Activated CD8-positive, alpha-beta T cell treated with anti-CD3 and anti-CD28 coated beads for 36 hours (primary cell): ENCODE measurements at regions not wholly inside any gene's neighbourhood (a gene's known extent, or its start where the extent isn't known, plus 50 kb on each side); places are given as distances from the start of the nearest gene placed in this dataset.

ENCODE experiments used
- ATAC-seq: fragments of 200-7000 bp; cut with Tn5 transposase; one replicate; pipeline ENCODE4 v1.10.0; 2021; ENCODE audit warnings: mild to moderate bottlenecking, moderate library complexity
- CTCF ChIA-PET: fragments of 350-600 bp; sonication (Branson Sonifier 250); formaldehyde crosslinking; loops from one replicate; lab custom pipeline; 2021; ENCODE audit warnings: antibody characterized with exemption; lab: Charles Lee
- POLR2A ChIA-PET: fragments of 350-600 bp; sonication (Branson Sonifier 250); formaldehyde crosslinking; loops from one replicate; lab custom pipeline; 2021; ENCODE audit warnings: antibody characterized with exemption; lab: Charles Lee
- DNase-seq: peaks from one replicate; pipeline ENCODE4 v3.0.0-alpha.2; 2020
- H3K27ac Mint-ChIP-seq: one replicate; pipeline ENCODE4 v1.8.0; 2021; ENCODE audit warnings: mild to moderate bottlenecking, mixed read lengths
- H3K27me3 Mint-ChIP-seq: one replicate; pipeline ENCODE4 v1.8.0; 2021; ENCODE audit warnings: mixed read lengths
- H3K36me3 Mint-ChIP-seq: one replicate; pipeline ENCODE4 v1.8.0; 2021; ENCODE audit warnings: low read depth, mixed read lengths
- H3K4me1 Mint-ChIP-seq: one replicate; pipeline ENCODE4 v1.8.0; 2021; ENCODE audit warnings: low read depth, mixed read lengths
- H3K4me3 Mint-ChIP-seq: one replicate; pipeline ENCODE4 v1.8.0; 2021; ENCODE audit warnings: mild to moderate bottlenecking, moderate library complexity, mixed read lengths
- H3K9me3 Mint-ChIP-seq: one replicate; pipeline ENCODE4 v1.8.0; 2021; ENCODE audit warnings: mixed read lengths
- intact Hi-C: fragments of 100-400 bp; cut with micrococcal nuclease; formaldehyde crosslinking; loops from one replicate; pipeline ENCODE4 v1.10.0; 2022
- TF ChIP-seq, protein P1 (sequence below): fragments of 200-600 bp; IDR thresholded peaks from one replicate; pipeline ENCODE4 v1.8.0; 2022; ENCODE audit warnings: antibody characterized with exemption, mild to moderate bottlenecking

DNA sequence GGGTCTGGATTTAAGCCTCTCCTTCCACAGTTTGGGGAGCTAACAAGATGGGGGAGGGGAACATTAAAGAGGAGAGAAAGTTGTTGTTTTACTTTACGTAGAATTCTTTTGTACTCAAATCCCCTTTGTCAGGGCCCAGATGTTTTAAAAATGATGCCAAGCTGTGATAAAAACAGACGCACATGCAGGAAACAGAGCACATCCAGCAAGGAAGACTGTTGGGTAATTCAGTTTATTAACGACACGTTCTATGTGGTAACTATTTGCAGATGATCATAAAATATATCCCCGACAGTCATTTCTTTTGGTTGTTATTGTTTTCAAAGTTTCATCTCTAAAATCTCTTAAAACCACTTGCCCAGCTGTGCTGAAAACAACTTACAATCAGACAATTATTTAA, 307.0 kb upstream of the PRDM1 start:
- ChIA-PET POLR2A (no interaction called here), CTCF (no interaction called here)
- intact Hi-C loops = no loop called here
- Mint-ChIP-seq H3K36me3 (no peaks in the 10 kb centered on the region), H3K4me1 (peaks cover 21% of the 10 kb centered on the region), H3K9me3 (peaks cover 10% of the 10 kb centered on the region), H3K27ac (no peak overlapping the region), H3K4me3 (no peak overlapping the region), H3K27me3 (no peaks in the 10 kb centered on the region)
- TF ChIP-seq, protein P1, sequence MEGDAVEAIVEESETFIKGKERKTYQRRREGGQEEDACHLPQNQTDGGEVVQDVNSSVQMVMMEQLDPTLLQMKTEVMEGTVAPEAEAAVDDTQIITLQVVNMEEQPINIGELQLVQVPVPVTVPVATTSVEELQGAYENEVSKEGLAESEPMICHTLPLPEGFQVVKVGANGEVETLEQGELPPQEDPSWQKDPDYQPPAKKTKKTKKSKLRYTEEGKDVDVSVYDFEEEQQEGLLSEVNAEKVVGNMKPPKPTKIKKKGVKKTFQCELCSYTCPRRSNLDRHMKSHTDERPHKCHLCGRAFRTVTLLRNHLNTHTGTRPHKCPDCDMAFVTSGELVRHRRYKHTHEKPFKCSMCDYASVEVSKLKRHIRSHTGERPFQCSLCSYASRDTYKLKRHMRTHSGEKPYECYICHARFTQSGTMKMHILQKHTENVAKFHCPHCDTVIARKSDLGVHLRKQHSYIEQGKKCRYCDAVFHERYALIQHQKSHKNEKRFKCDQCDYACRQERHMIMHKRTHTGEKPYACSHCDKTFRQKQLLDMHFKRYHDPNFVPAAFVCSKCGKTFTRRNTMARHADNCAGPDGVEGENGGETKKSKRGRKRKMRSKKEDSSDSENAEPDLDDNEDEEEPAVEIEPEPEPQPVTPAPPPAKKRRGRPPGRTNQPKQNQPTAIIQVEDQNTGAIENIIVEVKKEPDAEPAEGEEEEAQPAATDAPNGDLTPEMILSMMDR = no peak
- DNase-seq = no peak
- ATAC-seq = no peak

DNA sequence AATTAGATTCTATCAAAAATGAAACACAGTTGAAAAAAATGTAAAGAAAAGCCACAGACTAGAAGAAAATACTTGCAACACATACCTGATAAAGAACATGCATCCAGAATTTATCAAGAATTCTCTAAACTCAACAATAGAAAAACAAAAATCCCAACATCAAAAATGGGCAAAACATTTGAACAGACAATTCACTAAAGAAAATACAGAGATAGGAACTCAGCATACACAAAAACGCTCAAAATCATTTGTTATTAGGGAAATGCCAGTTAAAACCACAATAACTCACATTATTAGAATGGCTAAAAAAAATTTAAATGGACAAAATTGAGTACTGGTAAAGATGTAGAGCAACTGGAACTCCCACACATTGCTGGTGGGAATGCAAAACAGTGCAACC, 311.0 kb upstream of the PRDM1 start:
- no peak for DNase-seq
- H3K36me3 Mint-ChIP-seq = no peaks in the 10 kb centered on the region
- POLR2A ChIA-PET = no interaction called here
- TF ChIP-seq, protein P1 = no peak
- H3K9me3 Mint-ChIP-seq = peaks cover 10% of the 10 kb centered on the region
- no peak for ATAC-seq
- H3K4me1 Mint-ChIP-seq = peaks cover 4% of the 10 kb centered on the region
- no peak overlapping the region for H3K4me3 Mint-ChIP-seq
- CTCF ChIA-PET = interaction anchor here (1.3 to 1.4 kb wide), 2 partner anchors 9 to 19 kb away, joined by 3 to 4 read pairs; no protein-coding TSS in a partner anchor
- intact Hi-C loops = no loop called here
- H3K27ac Mint-ChIP-seq = no peak overlapping the region
- H3K27me3 Mint-ChIP-seq = no peaks in the 10 kb centered on the region

DNA sequence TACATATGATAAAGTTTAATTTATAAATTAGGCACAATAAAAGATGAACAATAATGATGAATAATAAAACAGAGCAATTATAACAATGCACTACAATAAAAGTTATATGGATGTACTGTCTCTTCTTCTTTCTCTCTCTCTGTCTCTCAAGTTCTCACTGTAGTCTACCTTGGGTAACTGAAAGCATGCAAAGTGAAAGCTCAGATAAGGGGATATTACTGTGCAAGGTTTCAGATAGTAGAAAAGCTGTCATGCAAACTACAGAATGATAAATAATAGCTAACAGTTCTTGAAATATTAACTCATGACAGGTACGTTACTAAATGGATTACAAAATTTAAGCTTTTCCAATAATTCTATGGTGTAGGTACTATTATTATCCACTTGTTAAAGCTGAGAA, 311.9 kb upstream of the PRDM1 start:
- Mint-ChIP-seq H3K27me3 (no peaks in the 10 kb centered on the region), H3K9me3 (peaks cover 10% of the 10 kb centered on the region), H3K36me3 (no peaks in the 10 kb centered on the region), H3K4me3 (no peak overlapping the region), H3K4me1 (peaks cover 4% of the 10 kb centered on the region), H3K27ac (no peak overlapping the region)
- DNase-seq (no peak), ATAC-seq (no peak)
- TF ChIP-seq, protein P1 = no peak
- intact Hi-C loops = no loop called here
- CTCF ChIA-PET = interaction anchor here (1.3 to 1.4 kb wide), 2 partner anchors 9 to 18 kb away, joined by 3 to 4 read pairs; no protein-coding TSS in a partner anchor
- POLR2A ChIA-PET = no interaction called here

DNA sequence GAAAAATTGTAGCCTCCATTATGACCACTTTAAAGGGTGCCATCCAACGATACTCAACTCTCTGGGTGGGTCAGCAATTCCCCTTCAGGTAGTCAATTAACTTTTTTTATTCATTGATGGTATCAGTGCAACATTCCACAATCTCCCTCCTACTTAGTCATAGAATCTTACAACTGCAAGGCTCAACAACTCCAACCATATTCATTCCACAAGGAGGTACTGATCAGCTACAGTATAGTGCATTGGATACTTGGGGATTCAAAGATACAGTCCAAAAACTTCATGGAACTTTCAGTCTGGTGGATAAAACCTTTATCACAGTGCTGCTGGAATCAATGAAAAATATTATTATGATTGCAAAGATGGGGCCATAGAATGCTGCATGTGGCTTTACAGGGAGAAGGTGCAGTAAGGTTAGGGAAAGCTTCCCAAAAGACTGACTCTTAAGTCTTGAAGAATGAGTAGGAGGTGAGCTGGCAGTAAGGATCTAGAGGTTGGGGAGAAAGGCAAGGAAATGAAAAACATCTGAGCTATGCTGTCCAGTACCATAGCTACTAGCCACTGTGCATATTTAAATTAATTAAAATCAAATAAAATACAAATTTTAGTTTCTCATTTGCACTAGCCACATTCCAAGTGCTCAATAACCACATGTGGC, 314.7 kb upstream of the PRDM1 start:
- intact Hi-C loops = no loop called here
- Mint-ChIP-seq H3K27me3 (no peaks in the 10 kb centered on the region), H3K9me3 (peaks cover 10% of the 10 kb centered on the region), H3K4me1 (no peaks in the 10 kb centered on the region), H3K27ac (no peak overlapping the region), H3K36me3 (no peaks in the 10 kb centered on the region), H3K4me3 (no peak overlapping the region)
- CTCF ChIA-PET = interaction anchor here (1.2 kb wide), 1 partner anchor 530 kb away, joined by 3 read pairs; no protein-coding TSS in a partner anchor
- ATAC-seq (no peak), DNase-seq (no peak)
- TF ChIP-seq, protein P1 = no peak
- POLR2A ChIA-PET = no interaction called here

DNA sequence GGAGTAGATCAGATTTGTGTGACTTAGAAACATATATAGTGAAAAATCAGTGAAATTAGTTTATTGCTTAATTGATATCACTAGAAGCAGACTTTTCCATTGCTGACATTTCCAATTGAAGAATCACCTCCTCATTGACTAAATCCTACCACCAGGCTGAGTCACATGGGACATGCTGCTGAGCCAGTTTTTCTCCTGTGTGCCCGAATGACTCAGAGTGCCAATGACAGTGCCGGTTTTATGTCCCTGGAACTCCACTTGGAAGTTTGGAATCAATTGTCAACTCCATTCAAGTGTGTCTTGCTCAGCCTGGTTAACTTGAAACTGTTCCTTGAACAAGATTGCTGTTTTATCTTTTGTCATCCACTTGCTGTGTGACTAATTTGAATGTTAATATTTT, 316.1 kb upstream of the PRDM1 start:
- DNase-seq (no peak), ATAC-seq (no peak)
- Mint-ChIP-seq H3K9me3 (peaks cover 2% of the 10 kb centered on the region), H3K27me3 (no peaks in the 10 kb centered on the region), H3K36me3 (no peaks in the 10 kb centered on the region), H3K4me3 (no peak overlapping the region), H3K27ac (no peak overlapping the region), H3K4me1 (no peaks in the 10 kb centered on the region)
- TF ChIP-seq, protein P1 = no peak
- ChIA-PET POLR2A (no interaction called here), CTCF (no interaction called here)
- intact Hi-C loops = no loop called here
